ENCODE measurements at regions not wholly inside any gene's neighbourhood (a gene's known extent, or its start where the extent isn't known, plus 50 kb on each side); places are given as distances from the start of the nearest gene placed in this dataset.

DNA sequence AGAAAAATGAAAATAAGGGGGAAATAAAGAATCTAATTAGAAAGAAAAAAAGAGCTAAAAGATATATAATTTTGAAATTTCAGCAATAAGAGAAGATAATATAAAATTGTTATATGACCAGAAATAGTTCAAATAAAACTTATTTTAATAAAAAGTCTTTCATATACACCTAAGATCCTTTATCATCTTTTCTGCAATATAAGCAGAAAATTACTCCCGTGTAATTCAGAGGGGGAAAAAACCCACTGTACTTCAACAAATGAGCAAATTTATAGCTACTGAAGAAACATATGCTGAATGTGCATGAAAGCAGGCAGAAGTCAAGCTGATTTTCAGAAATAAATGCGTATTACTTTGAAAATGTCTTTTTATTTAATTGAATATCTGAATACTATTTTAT, 771.3 kb downstream of the FAT4 start:
- H3K9ac ChIP-seq (replicated peaks; ENCODE audit: extremely low read depth, insufficient read depth, low read length), result no peak overlapping the region
- no TSS peak for BruUV-seq (replicated peaks)
- no peaks in the 10 kb centered on the region for H4K20me1 ChIP-seq (replicated peaks; ENCODE audit: control insufficient read depth, extremely low read depth, insufficient read depth, low read length)
- no peak overlapping the region for H3K4me3 ChIP-seq (replicated peaks in 1 of 3; ENCODE audit: insufficient read depth in 1 of 3, low read depth in 1 of 3, low read length in 3 of 3)
- intact Hi-C loops (cut with micrococcal nuclease), result no loop called here
- FAIRE-seq (no peak), DNase-seq (ENCODE audit: low read depth, low spot score) (no peak)
- H2AFZ ChIP-seq (ENCODE audit: low read depth, low read length), result no peak overlapping the region
- TF ChIP-seq, protein P1, sequence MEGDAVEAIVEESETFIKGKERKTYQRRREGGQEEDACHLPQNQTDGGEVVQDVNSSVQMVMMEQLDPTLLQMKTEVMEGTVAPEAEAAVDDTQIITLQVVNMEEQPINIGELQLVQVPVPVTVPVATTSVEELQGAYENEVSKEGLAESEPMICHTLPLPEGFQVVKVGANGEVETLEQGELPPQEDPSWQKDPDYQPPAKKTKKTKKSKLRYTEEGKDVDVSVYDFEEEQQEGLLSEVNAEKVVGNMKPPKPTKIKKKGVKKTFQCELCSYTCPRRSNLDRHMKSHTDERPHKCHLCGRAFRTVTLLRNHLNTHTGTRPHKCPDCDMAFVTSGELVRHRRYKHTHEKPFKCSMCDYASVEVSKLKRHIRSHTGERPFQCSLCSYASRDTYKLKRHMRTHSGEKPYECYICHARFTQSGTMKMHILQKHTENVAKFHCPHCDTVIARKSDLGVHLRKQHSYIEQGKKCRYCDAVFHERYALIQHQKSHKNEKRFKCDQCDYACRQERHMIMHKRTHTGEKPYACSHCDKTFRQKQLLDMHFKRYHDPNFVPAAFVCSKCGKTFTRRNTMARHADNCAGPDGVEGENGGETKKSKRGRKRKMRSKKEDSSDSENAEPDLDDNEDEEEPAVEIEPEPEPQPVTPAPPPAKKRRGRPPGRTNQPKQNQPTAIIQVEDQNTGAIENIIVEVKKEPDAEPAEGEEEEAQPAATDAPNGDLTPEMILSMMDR (IDR thresholded peaks at IDR 0.05; ENCODE audit: extremely low read depth in 1 of 2, insufficient read depth in 1 of 2, low read depth in 1 of 2, low read length in 2 of 2), result no peak
- no peak for TF ChIP-seq JUN (IDR thresholded peaks at IDR 0.05; ENCODE audit: borderline replicate concordance, insufficient read depth, insufficient read length, low read depth)
- no peak for TF ChIP-seq FOS (IDR thresholded peaks at IDR 0.05; ENCODE audit: borderline replicate concordance, insufficient read depth, low read length)
- no peak for TF ChIP-seq POLR2AphosphoS5 (IDR thresholded peaks at IDR 0.05; ENCODE audit: insufficient read depth, low read depth, low read length)
- TF ChIP-seq GATA2 (IDR thresholded peaks at IDR 0.05; ENCODE audit: insufficient read depth, insufficient read length, low read depth, low read length), result no peak
- no peak for TF ChIP-seq MYC (IDR thresholded peaks at IDR 0.05; ENCODE audit: low read depth, low read length)
- no peak for TF ChIP-seq EZH2 (IDR thresholded peaks at IDR 0.05; ENCODE audit: borderline replicate concordance, low read depth, low read length, severe bottlenecking)
- no peak for TF ChIP-seq POLR2A (IDR thresholded peaks at IDR 0.05; ENCODE audit: low read depth, low read length)
- TF ChIP-seq, protein P2, sequence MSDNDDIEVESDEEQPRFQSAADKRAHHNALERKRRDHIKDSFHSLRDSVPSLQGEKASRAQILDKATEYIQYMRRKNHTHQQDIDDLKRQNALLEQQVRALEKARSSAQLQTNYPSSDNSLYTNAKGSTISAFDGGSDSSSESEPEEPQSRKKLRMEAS (IDR thresholded peaks at IDR 0.05; ENCODE audit: insufficient read depth, insufficient read length), result no peak
- no peaks in the 10 kb centered on the region for H3K9me1 ChIP-seq (replicated peaks; ENCODE audit: control insufficient read depth, extremely low read depth, insufficient read depth, low read length)
- dilution Hi-C loops (cut with MboI; ENCODE audit: extremely low pct_ligation_motif_present, low sequenced_read_pairs), result no loop called here
- POLR2A ChIA-PET, result no interaction called here
- no peaks in the 10 kb centered on the region for H3K9me3 ChIP-seq (replicated peaks; ENCODE audit: control insufficient read depth, insufficient read depth, low read length)
- CTCF ChIA-PET, result interaction anchor here (0.8 to 1.6 kb wide), 2 partner anchors 10 to 14 kb away, joined by 3 read pairs; no protein-coding TSS in a partner anchor
- H3K79me2 ChIP-seq (ENCODE audit: control insufficient read depth, insufficient read depth, low read length), result no peaks in the 10 kb centered on the region
- H3K27ac ChIP-seq (ENCODE audit: insufficient read depth, low read depth, low read length), result no peak overlapping the region
- no peaks in the 10 kb centered on the region for H3K4me1 ChIP-seq (ENCODE audit: control insufficient read depth, extremely low read depth, insufficient read depth, low read length)
- no peak overlapping the region for H3K4me2 ChIP-seq (ENCODE audit: insufficient read depth, low read length)
- no peaks in the 10 kb centered on the region for H3K36me3 ChIP-seq (ENCODE audit: control insufficient read depth in 2 of 2, extremely low read depth in 1 of 2, insufficient read depth in 2 of 2, low read length in 2 of 2)
- H3K27me3 ChIP-seq (ENCODE audit: control insufficient read depth in 2 of 2, insufficient read depth in 2 of 2, low read length in 2 of 2), result no peaks in the 10 kb centered on the region
